Stimulated activated CD8-positive, alpha-beta memory T cell treated with anti-CD3 and anti-CD28 coated beads, Interleukin-4, amount 100 ng/mL, for 24 hours (primary cell): ENCODE measurements at regions not wholly inside any gene's neighbourhood (a gene's known extent, or its start where the extent isn't known, plus 50 kb on each side); places are given as distances from the start of the nearest gene placed in this dataset.
"Not testable (repeated sequence)": the region's sequence is repeated elsewhere in the genome, so short reads cannot be mapped to it uniquely, and the experiment has no call there.

Source experiments
- DNase-seq: peaks from one replicate; pipeline ENCODE4 v3.0.0-alpha.2; 2020; ENCODE audit warnings: low read depth

DNA sequence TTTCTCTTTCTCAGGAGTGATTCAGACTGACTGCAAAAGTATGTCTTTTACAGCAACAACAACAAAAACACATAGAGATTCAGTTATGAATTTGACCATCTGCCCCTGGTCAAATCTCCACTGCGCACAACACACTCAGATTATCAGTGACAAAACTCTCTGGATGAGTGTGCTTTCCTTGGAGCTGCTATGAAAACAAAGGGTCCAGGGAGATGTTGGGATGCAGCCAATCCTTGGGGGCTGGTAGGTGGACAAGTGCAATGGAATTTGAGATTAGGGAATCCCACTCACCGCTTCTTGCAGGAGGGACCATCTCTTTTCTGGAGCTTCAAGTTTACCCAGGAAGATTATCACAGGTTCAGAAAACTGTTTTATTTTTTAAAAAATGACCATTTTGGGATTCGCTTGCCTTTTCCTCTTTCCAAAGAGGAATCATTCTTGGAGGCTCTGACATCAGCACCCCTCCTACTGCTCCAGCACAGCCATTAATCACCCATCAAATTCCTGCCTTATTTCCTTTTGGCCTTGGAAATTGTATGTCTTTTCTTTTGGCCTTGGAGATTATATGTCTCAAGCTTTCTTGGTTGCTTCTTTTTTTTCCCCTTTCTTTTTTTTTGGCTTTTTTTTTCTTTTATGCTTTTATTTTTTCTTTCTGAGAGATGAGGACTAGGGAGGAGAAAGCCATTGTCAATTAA is 311.8 kb downstream of the TSHZ3 start:
- DNase-seq: no peak

DNA sequence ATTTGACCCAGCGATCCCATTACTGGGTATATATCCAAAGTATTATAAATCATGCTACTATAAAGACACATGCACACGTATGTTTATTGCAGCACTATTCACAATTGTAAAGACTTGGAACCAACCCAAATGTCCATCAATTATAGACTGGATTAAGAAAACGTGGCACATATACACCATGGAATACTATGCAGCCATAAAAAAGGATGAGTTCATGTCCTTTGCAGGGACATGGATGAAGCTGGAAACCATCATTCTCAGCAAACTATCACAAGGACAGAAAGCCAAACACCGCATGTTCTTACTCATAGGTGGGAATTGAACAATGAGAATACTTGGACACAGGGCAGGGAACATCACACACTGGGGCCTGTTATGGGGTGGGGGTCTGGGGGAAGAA is 317.8 kb downstream of the TSHZ3 start:
- not testable (repeated sequence) for DNase-seq

DNA sequence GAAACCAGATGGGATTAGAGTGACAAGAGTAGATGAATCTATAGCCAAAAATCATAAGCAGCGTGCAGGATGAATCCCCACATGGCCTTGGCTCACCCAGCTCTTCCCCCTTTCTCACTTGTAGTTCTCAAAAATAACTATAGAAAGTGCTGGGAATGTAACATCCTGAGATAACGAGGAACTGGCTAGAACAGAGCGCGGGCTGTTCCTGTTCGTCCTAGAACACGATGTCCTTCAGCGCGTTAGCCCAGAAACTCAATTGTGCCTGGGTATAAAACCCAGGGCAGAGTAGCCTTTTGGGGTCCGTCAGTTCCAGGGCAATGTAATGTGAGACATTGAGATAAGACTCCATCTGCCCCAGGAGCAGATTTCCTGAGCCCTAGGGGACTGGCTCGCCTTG is 326.2 kb downstream of the TSHZ3 start:
- no peak for DNase-seq

DNA sequence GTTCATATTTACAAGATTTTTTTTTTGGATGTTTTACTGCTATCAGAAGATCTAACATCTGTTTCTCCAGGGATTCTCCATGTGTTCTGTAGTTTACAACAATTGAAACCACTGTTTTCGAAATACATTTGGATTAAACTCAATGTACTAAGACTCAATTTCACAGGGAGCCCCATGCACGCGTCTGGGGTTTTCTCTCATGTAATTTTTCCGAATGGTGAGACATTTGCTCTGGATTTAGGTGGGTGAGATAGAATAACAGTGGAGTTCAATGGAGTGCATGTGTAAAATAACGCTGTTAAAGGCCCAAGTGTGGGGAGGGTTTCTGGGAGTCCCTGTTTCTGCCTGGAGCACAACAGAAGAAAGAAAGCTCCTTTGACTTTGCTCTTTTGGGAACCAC is 330.3 kb downstream of the TSHZ3 start:
- DNase-seq: no peak

DNA sequence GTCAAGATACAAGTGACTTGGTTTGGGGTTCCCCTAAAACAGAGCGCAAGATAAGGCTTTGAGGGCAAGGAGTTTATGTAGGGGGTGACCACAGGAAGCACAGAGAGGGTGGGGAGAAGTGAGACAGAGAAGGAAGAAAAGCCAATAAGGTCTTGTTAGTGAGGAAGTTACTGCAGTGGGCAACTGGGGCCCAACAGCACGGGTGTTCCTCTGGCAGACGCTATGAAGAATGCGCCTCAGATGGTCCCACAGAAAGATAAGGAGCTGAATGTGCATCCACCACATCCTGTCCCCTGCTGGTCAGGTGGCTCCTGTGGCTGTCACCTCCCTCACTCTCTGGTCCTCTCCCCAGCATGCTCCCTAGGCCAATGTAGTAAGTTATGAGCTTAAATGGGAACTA is 333.5 kb downstream of the TSHZ3 start:
- no peak for DNase-seq

DNA sequence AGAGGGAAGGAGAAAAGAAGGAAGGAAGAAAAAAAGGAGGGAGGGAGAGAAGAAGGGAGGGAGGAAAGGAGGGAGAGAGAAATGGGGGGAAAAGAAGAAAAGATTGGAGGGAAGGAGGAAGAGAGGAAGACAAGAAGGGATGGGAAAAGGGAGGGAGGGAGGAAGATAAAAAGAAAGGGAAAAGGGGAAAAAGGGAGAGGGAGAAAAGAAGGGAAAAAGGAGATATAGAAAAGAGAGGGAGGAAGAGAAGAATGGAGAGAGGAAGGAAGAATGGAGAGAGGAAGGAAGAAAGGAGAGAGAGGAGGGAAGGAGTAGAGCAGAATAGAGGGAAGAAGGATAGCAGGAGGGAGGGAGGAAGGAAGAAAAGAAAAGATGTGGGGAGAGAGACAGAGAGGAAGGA is 334.6 kb downstream of the TSHZ3 start:
- DNase-seq: no peak

DNA sequence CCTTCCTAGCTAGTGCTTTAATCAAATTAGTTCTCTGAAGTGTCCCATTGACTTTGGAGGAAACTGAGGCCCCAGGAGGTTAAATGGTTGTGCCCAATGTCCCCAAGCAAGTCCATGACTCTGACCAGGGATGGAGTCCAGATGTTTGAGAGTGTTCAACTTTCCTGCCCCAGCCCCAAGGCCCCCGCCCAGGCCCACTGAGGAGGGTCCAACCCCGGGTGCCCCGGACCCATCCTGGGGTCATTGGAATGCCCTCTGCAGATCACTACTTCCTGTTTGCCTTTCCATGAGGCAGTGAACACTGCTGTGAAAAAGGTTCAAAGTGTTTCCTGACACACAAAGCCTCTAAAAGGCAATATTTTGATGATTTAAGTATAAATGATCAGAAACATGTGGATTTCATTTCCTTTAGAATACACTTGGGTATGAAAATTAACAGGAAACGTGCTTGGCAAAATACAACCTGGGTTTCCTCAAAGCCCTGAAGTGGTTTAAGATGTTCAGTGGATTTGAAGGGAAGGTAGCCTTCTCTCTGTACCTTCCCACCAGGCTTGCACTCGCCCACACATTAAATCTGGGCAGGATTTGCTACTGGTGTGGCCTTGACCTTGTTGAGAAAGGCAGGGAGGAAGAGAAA is 335.7 kb downstream of the TSHZ3 start:
- no peak for DNase-seq

DNA sequence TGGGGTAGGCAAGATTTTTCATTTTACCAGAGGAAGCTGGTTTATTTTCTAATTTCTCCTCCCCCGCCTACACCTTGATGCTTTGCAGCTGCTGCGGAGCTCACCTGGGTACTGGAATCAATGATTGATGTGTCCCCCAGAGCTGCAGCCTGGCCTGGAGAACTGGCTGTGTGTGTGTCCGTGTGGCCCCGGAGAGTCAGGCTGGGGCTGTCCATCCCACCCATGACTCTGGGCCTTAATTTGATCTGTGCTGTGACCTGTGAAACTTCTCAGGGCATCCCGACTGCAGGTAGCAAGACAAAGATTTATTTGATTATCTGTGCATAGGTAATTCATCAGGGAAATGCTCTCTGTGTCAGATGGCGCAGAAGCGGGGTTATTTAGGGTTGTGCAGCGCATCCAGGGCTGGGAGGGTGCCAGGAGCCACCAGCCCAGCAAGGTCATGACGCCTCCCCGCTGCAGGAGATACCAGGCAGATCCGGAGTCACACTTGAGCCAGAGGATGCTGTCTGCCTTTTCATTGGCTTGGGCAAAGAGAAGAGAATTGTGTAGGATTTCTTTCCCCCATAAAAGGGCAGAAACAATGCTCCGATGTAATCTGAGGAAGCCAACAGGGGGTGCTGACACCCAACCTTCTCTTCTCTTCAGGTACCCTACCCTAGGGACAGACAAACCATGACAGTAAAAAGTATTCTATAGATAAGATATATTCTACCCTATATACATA is 346.6 kb downstream of the TSHZ3 start:
- DNase-seq: no peak

DNA sequence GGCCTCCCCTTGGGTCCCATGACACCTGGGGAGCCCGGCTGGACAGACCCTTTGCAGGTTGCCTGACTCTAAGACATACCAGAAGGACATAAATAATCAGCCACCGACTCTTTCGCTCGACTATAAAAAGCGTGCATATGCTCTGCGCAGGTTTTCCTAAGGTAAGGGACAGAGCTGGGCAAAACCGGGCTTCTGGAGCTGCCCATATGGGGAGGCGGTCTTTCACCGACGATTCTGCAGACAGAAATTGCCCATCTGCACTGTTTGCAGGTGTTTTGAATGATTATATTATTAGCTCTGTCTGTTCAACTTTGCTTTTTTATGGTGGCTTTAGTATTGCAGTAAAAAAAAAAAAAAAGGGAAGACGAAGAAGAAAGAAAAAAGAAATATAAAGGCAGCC is 347.2 kb downstream of the TSHZ3 start:
- no peak for DNase-seq

DNA sequence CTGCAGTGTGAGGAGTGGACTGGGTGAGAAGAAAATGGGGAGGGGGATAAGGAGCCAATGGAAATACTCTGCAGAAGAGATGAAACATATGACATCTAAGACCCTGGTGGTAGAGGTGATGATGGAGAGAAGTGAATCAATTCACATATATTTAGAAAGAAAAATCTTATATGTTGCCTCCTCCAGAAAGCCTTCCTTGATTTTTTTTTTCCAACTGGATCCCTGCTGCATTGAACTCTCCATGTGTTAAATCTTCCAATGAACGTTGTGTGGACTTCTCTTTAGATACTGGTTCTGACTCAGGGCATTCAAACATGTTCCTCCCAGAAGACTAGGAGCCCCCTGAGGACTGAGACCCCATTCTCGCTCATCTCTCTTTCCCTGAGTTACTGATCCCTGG is 348.3 kb downstream of the TSHZ3 start:
- DNase-seq: no peak

DNA sequence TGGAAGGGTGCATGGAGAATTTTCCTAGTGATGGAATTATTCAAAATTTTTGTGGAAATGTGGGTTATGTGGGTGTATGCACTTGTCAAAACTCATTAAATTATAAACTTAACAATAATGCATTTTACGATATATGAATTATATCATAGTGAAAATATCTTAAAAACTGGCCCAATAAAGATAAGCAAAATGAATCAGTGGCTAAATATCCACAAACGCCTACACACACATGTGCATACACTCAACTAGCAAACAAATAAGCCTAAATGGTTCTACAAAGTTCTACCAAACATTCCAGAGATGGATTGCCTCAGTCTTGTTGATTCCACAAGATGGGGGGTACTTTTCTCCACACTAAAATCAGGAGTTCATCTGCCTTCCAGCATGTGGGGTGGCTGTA is 349.5 kb downstream of the TSHZ3 start:
- no peak for DNase-seq

DNA sequence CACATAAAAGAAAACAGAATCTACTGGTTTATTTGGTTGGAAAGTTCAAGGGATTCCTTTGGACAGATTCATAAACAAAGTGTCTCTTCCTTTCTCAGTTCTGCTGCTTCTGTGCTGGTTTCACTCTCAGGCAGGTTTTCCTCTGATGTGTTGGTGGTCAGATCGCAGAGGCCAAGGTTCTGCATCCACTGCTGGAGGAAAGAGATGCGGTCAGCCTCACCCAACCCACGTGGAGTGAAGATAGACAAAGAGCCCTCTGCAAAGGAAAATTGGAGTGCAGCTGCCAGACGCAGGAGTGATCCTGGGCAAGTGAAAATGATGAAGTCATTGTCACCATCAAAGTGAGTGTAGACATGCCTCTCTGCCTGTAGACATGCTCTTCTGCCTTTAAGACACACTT is 352.0 kb downstream of the TSHZ3 start:
- no peak for DNase-seq

DNA sequence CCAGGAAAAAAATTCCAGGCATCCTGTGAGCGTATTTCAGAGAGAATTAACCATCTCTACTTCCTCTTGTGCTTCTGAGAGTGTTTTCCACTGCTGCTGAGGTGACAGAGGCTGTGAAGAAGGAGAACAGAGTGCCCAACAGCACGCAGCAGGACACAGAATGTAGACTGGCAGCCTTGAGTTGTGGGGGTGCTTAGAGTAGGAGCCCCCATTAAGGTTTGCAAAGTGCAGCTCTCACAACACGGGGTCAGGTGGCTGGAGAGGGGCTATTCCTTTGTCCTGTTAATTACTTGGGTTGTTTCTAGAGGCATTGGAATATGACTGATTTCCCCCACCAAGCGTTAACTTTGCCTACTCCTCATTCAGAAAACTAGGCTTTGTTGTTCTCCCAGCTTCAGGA is 370.6 kb downstream of the TSHZ3 start:
- no peak for DNase-seq

DNA sequence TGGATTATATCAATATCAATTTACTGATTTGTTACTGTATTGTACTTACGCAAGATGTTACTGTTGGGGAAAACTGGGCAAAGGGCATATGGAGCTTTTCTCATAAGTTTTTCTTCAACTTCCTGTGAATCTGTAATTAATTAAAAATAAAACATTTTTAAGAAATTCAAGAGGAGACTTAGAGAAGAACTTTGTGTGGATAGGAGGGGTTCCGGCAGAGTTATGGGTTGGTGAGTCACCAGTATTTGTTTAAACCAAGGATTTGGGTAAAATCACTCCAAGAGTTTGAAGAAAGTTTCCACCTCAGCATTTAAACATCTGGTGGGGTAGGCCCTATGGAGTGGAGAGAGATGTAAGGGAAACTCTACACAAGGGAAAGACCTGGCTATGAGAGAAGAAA is 379.6 kb downstream of the TSHZ3 start:
- DNase-seq: no peak

DNA sequence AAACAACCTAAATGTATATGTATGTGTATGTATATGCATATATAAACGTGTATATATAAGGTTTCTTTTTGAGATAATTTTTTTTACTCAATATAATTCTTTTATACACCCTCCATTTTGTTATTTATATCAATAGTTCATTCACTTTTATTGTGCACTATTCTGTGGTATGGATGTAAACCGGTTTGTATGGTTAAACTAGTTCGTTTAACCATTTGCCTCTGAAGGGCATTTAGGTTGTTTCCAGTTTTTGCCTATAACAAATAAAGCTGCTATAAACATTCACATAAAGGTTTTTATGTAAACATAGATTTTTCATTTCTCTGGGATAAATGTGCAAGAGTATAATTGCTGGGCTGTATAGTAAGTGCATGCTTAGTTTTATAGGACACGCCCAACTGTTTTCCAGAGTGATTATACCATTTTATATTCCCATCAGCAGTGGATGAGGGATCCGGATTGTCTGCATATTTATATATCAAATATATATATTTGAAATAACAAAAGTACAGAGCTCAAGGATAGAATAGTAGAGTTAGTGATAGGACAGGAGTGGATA is 380.3 kb downstream of the TSHZ3 start:
- no peak for DNase-seq

DNA sequence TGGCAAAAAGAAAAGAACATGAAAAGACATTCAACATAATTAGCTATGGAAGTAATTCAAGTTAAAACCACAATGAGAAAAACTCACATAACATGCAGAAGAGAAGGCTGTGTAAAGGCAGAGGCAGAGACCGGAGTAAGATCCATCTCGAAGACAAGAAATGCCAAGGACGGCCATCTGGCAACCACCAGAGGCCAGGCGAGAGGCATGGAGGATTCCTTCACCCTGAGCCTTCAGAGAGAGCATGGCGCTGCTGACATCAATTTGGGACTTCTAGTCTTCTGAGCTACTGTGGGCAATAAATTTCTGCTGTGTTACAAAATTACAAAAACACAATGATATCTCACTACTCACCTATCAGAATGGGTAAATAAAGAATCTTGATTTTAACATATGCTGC is 381.0 kb downstream of the TSHZ3 start:
- no peak for DNase-seq

DNA sequence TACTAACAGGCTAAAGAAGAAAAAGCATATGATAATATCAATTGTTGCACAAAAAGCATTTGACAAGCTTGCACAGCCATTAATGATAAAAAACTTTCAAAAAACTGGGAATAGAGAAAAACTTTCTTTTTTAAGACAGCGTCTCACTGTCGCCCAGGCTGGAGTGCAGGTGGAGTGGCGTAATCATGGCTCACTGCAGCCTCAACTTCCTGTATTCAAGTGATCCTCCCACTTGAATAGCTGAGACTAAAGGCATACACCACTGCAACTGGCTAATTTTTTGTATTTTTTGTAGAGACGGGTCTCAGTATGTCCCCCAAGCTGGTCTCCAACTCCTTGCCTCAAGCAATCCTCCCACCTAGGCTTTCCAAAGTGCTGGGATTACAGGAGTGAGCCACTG is 382.8 kb downstream of the TSHZ3 start:
- DNase-seq: no peak

DNA sequence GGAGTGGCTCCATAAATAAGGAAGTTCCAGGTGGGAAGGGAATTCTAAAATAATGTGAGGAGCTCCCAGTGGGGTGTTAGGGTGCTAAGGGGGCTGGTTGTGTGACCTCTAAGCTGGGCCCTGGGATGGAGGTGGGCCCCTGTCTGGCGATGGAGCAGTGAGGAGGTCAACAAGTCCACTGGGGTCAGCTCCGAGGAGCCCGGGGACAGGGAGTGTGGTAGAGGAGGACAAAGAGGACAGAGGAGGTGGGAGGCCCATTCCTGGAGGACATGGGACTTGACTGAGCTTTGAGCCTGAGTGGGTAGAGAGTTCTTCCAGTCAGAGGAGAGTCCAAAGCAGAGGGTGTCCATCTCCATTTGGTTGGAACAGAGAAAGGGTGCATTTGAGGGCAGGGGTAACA is 390.2 kb downstream of the TSHZ3 start:
- no peak for DNase-seq

DNA sequence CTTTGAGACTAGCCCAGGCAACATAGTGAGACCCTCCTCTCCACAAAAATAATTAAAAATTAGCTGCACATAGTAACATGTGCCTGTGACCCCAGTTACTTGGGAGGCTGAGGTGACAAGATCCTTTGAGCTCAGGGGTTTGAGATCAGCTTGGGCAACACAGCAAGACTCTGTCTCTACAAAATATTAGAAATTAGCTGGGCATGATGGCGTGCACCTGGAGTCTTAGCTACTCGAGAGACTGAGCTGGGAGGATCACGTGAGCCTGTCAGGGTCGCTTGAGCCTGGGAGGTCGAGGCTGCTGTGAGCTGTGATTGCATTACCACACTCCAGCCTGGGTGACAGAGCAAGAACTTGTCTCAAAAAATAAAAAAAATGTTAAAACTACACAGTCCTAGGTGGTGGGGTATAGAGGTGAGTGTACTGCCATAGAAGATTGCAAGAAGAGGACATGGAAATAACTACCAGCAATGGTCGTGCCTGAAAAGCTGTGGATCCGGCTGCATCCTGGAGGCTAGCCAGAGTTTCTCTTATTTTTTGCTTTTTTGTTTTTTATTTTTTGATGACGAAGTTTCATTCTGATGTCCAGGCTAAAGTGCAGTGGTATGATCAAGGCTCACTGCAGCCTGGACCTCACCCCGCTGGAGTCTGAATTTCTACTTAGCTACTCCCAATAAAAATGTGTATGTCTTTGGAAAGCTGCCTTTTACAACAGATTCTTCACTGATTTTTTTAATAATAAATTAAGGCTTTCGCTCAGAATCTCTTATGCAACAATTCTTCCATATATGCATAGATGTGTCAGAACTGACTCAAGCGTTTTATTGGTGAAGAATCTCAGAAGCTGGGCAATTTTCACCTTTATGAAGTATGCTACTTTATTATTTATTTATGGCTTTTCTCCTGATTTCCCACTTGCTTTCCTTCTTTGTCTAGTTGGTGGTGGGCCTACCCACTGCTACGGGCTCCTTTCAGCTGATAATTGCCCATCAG is 393.8 kb downstream of the TSHZ3 start:
- DNase-seq: no peak

DNA sequence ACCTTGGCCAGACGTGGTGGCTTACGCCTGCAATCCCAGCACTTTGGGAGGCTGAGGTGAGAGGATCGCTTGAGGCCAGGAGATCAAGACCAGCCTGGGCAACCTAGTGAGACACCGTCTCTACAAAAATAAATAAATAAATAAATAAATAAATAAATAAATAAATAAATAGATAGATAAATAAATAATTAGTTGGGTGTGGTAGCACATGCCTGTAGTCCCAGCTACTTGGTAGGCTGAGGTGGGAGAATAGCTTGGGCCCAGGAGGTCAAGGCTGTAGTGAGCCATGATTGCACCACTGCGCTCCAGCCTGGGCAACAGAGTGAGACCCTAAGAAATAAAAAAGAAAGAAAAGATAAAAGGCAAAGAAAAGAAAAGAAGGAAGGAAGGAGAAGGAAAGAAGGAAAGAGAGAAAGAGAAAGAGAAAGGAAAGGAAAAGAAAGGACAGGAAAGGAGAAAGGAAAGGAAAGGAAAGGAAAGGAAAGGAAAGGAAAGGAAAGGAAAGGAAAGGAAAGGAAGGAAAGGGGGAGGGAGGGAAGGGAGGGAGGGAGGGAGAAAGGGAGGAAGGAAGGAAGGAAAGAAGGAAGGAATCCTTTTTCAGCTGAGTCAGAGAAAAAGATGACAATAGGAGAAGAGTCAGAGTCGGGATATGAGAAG is 404.8 kb downstream of the TSHZ3 start:
- DNase-seq: not testable (repeated sequence)

DNA sequence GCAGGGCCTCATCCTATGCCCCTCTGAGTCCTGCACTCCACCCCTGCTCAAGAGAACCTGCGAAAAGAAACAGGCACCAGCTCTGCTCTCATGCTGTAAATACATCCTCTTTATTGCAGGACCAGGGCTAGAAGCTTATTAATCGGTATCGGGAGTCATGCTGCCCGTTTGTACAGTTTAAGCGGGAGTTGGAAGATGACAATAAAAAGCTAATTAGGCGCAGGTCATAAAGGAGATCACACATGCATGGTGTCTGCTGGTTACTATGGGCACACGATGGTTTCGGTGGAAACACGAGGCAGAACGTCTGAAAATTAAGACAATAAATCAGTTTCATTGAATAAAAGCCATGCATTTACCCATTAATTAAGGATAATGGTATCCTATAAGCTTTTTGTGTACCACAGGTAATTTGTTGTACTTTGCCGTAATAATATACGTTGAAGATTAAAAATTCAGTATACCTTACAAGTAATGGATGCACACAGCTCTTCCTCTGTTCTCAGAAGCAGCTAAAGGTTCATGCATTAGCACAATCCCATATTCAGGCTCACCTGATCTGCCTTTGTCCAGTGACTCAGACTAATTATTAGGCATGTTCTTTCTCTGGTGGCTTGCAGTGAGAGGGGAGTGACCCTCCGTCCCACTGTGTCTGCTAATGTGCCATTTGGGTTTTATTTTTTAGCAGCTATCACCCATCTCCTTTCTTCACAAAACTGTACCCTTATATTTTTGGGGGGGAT is 406.0 kb downstream of the TSHZ3 start:
- DNase-seq: no peak
